GM13976 (cell line): ENCODE measurements at regions not wholly inside any gene's neighbourhood (a gene's known extent, or its start where the extent isn't known, plus 50 kb on each side); places are given as distances from the start of the nearest gene placed in this dataset.

ENCODE experiments used
- DNase-seq: peaks from one replicate; pipeline ENCODE4 v3.0.0; 2012; ENCODE audit warnings: low spot score
- CTCF ChIP-seq: IDR thresholded peaks from 2 replicates; pipeline ENCODE4 v1.5.1; 2012; ENCODE audit warnings: borderline replicate concordance, mild to moderate bottlenecking; ENCODE audit not compliant: insufficient read depth; ENCODE audit errors: extremely low read depth, missing control alignments, control extremely low read depth
- in situ Hi-C: fragments of 300-500 bp; cut with MboI; formaldehyde crosslinking; loops from one replicate; pipeline ENCODE4 v1.12.0; 2022; ENCODE audit warnings: low sequenced_read_pairs, mixed read lengths, inconsistent platforms; ENCODE audit not compliant: unreplicated experiment

DNA sequence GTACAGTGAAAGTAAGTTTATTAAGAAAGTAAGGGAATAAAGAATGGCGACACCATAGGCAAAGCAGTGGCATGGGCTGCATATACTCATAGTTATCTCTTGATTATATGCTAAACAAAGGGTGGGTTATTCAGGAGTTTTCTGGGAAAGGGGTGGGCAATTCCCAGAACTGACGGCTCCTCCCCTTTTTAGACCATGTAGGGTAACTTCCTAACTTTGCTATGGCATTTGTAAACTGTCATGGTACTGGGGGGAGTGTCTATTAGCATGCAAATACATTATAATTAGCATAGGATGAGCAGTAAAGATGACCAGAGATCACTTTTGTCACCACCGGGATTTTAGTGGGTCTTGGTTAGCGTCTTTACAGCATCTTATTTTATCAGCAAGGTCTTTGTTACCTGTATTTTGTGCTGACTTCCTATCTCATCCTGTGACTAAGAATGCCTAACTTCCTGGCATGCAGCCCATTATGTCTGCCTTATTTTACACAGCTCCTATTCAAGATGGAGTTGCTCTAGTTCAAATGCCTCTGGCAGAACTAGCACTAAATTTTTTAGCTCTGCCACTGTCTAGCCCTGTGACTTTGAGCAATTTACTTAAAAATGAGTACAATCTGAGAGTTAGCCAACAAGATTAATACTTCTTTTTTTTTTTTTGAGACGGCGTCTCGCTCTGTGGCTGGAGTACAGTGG is 110.3 kb upstream of the PALMD start:
- in situ Hi-C loops, result no loop called here
- no peak for DNase-seq
- no peak for TF ChIP-seq CTCF

DNA sequence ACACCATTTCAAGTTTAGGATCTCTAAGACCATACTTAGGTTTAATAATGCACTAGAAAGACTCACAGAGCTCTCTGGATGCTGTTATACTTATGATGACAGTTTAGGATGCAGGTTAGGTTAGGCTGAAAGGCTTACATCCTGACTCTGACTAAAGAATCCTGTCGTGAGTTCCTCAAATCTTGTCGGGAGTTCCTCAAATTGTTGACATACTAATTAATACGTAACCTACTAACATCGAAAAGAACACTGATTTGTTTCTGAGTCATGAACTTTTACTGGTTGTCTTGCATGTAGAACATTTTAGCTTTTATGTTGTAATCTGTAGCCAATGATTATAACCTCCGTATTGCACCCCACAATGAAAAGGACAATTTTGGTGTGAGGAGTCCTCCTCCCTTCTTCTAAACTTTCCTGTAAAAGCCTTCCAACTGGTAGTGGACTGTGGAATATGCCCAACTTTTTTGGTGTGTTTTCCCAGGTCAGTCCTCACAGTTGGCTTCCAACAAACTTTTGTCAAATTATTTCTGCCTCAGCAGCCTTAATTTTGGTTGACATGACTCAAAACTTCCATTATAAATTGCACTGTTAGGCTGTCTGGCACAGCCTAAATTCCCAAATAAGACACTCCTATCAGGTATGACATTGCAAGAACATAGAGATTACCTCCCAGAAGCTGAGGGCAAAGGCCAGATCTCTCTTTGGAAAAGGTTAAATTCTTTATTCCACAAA is 107.9 kb upstream of the PALMD start:
- DNase-seq, result no peak
- in situ Hi-C loops, result no loop called here
- TF ChIP-seq CTCF, result no peak

DNA sequence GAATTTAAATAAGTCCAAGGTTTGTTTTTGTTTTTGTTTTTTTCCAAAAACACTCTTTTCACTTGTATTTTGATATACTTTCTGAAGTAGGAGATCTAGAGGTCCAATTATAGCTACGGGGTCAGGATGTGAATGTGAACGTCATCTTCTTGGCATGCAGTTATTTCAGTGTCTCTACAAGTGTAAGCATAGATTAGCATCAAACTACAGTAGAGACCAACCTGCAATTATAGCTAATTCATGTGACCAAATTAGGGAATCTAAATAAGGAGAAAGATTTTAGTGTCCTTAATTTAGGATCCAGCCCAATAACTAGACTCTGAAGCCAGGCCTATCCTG is 107.3 kb upstream of the PALMD start:
- no peak for DNase-seq
- in situ Hi-C loops, result no loop called here
- no peak for TF ChIP-seq CTCF

DNA sequence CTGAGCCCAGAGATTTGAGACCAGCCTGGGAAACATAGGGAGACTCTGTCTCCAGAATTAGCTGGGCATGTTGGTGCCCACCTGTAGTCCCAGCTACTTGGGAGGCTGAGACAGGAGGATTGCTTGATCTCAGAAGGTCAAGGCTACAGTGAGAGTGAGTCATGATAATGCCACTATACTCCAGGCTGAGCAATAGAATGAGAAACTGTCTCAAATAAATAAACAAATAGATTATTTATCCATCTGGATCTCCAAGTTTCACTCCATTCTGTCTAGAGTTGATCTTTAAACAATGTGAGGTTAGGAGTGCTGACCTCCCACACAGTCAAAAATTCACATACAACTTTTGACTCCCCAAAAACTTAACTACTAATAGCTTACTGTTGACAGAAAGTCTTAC is 106.8 kb upstream of the PALMD start:
- no peak for DNase-seq
- in situ Hi-C loops, result no loop called here
- no peak for TF ChIP-seq CTCF

DNA sequence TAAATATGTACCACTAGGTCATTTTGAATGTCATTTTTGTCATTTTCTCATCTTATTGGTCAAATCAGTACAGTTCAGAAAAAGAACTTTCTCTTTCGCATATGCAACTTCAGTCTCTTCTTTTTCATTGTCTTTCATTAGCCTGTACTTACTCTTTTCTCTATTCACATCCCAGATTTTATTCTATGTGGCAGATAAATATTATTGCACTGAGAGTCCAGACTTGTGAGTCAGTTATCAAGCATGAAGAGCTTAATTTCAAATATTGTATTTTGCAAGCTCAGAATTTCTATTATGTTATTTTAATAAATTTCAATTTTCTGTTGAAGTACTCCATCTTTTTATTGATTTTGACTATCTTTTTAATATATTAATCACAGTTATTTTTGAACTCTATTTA is 105.2 kb upstream of the PALMD start:
- in situ Hi-C loops, result no loop called here
- TF ChIP-seq CTCF, result no peak
- DNase-seq, result no peak

DNA sequence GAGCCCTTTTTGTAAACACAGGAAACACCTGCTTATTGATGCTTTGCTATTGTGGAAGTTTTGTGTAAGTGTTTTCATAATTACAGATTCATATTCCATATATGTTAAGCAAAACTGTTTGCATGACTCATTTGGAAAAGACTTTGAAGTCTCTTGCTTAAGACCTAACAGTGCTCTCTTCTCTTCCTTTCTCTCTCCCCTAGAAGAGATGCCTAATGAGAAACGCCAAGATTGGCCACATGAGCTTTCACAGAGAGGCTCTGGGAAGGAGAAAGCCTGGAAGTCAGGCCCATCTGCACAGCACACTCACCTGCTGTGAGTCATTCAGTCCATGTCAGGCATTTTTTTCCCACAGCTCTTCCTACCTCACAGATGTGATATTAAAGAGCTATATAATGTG is 101.6 kb upstream of the PALMD start:
- in situ Hi-C loops, result no loop called here
- no peak for DNase-seq
- no peak for TF ChIP-seq CTCF
